ENCODE measurements at regions not wholly inside any gene's neighbourhood (a gene's known extent, or its start where the extent isn't known, plus 50 kb on each side); places are given as distances from the start of the nearest gene placed in this dataset.

- TF ChIP-seq, protein P1, sequence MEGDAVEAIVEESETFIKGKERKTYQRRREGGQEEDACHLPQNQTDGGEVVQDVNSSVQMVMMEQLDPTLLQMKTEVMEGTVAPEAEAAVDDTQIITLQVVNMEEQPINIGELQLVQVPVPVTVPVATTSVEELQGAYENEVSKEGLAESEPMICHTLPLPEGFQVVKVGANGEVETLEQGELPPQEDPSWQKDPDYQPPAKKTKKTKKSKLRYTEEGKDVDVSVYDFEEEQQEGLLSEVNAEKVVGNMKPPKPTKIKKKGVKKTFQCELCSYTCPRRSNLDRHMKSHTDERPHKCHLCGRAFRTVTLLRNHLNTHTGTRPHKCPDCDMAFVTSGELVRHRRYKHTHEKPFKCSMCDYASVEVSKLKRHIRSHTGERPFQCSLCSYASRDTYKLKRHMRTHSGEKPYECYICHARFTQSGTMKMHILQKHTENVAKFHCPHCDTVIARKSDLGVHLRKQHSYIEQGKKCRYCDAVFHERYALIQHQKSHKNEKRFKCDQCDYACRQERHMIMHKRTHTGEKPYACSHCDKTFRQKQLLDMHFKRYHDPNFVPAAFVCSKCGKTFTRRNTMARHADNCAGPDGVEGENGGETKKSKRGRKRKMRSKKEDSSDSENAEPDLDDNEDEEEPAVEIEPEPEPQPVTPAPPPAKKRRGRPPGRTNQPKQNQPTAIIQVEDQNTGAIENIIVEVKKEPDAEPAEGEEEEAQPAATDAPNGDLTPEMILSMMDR (IDR thresholded peaks at IDR 0.05) = no peak
- TF ChIP-seq POLR2A (IDR thresholded peaks at IDR 0.05) = no peak
Observed at GRCh38 chr10:52915391-52915790, 142.8 kb upstream of the MBL2 start.

All from thyroid gland (tissue), 4 donors.